MV-4-11 (cell line): ENCODE measurements at regions not wholly inside any gene's neighbourhood (a gene's known extent, or its start where the extent isn't known, plus 50 kb on each side); places are given as distances from the start of the nearest gene placed in this dataset.
"Not testable (repeated sequence)": the region's sequence is repeated elsewhere in the genome, so short reads cannot be mapped to it uniquely, and the experiment has no call there.

Experiments
- DNase-seq: peaks from one replicate; lab custom pipeline; 2025; lab: John Stamatoyannopoulos, UW

- peak; percentile 41 for DNase-seq
Observed at GRCh38 chr5:126234563-126235195, 188.5 kb upstream of the GRAMD2B start.

- no peak for DNase-seq
Observed at GRCh38 chr5:126235628-126236027, 187.6 kb upstream of the GRAMD2B start.

DNA sequence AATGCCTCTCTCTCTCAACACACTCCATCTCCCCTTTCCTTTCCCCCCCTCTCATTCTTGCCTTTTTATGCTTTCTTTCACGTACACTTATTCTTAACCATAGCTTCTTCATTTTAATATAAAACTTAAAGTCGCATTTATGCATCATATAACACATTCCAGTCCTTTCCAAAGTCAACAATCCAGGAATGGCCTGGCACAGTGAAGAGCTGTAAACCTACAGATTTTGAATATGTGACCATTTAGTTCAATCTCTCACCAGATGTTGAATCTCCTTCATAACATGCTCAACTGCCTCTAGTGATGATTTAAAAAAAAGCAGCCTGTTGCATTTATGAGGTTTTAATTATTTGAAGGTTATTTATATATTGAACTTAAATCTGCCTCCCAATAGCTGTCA lies 186.2 kb upstream of the GRAMD2B start:
- no peak for DNase-seq

DNA sequence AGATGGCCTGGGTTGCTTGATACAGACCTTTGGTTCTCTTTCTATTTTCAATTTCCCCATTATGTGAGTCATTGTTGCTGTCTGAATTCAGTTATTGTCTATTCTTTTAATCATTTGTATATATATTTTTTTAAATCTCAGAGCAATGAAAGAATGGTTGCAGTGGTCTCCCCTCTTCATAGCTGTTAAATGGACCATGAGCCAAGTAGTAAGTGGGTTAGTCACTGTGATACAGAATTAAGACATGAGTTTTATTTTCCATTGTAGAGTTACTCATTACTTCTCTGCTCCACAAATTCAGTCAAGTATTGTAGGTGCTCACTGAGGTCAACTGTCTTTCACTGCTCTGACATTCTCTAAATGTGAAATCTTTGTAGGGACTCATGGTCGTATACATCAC lies 174.6 kb upstream of the GRAMD2B start:
- DNase-seq = no peak

DNA sequence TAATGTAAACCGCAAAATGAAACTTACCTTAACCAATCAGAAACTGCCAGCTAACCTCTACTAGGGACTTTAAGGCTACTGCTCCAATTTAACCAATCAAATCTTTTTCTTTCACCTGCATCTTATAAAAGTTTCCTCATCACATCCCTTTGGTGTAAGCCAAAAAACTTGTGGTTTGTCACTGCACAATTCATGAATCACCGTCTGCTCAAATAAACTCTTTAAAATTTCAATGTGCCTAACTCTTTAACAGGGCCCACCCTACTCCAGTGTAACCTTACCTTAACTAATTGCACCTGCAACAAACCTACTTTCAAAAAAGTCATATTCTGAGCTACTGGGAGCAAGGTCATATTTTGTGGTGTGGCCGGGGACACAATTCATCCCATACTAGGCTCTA lies 172.2 kb upstream of the GRAMD2B start:
- no peak for DNase-seq

DNA sequence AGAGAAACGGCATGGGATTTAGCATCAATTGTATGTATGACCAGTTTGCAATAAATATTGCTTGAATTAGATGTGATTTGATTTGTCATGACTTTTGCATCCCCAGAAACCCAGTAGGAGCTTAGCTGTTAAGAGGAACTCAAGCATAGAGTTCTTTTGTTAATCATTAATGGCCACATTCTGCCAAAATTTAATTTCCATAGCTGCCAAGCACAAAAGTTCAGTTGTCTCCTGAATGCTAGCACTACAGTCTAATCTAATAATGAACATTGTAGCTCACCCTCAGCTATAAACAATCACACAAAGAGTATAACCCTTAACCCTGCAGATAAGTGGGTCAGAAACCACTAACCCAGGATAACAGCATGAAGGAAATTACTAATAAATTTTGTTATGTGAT lies 169.8 kb upstream of the GRAMD2B start:
- DNase-seq = no peak

DNA sequence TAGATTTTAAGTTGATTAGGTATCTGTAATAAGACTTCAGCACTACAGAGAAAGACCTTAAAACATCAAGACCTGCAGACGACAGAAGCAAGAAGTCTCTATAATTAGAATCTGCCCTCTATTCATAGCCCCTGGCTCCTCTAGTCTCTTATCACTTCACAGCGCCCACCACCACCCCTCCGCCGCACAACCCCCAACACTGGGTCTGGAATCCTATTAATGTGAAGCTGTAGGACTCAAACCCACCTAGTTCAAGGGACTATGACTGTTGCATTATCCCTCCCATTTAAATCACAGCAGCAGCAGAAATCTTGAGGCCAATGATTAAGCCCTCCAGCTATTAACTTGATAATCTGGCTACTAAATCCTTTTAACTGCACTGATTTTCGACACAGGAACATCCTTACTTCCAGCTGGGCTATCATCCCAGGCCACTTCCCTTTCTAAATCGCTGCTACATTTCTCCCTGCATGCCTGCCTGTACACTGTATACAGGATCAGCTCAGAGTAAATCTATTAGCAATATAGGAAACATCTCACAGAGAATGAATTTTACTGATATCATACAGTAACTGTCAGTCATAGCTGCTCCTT lies 159.5 kb upstream of the GRAMD2B start:
- DNase-seq = no peak

DNA sequence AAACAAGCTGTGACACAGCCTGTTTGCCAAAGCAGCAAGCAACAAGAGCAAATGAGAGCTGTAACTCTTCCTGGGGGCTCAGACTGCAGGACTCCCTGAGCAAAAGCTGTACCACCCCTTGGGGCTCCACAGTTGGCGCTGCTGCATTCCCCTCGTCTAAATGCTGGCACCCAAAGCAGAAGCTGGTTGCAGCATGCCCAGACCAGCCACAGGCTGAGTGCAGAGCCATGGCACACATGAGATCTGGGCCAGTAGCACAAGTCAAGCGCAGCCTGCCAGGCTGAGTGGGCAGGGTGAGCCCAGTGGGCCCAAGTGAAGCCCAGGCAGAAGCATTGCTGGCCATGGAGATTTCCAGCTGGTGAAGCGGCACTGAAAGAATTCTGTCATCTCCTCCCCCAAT lies 157.3 kb upstream of the GRAMD2B start:
- no peak for DNase-seq

DNA sequence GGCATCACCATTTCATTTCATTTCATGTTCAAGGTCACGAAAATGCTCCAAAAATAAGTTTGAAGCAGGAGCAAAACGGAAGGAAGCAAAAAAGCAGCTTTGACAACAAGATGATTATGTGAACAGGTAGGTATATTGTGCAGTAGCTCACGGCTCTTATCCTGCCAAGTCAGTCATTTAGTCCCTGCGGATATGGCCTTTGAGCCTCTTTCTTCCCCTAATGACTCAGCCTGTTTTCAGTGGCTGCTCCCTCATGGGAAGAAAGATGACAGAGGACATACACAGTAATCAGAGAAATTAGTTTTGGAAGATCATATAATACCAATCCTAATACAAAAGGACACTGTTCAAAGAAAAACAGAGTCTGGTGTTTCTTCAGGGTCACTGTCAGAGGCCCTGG lies 155.8 kb upstream of the GRAMD2B start:
- no peak for DNase-seq

GRCh38 chr5:126268697-126269315 lies 154.4 kb upstream of the GRAMD2B start:
- no peak for DNase-seq

DNA sequence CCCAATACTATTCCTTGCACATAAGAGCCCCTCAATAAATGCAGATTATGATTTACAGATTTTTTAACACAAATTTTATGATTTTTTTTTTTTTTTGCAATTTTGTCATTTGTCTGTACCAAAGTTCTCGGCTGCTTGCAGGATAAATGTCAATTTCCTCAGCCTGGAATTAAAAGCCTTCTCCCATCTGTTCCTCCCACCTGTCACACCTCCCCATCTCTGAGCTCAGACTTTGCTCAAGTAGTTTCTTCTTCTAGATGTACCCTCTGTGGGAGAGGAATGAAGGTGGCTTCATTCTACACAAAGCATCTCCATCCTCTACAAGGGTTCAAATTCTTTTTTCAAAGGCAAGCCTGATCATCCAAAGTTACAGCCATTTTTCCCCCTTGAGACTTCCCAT lies 153.7 kb upstream of the GRAMD2B start:
- no peak for DNase-seq

- no peak for DNase-seq
Observed at GRCh38 chr5:126271141-126271540, 152.1 kb upstream of the GRAMD2B start.

DNA sequence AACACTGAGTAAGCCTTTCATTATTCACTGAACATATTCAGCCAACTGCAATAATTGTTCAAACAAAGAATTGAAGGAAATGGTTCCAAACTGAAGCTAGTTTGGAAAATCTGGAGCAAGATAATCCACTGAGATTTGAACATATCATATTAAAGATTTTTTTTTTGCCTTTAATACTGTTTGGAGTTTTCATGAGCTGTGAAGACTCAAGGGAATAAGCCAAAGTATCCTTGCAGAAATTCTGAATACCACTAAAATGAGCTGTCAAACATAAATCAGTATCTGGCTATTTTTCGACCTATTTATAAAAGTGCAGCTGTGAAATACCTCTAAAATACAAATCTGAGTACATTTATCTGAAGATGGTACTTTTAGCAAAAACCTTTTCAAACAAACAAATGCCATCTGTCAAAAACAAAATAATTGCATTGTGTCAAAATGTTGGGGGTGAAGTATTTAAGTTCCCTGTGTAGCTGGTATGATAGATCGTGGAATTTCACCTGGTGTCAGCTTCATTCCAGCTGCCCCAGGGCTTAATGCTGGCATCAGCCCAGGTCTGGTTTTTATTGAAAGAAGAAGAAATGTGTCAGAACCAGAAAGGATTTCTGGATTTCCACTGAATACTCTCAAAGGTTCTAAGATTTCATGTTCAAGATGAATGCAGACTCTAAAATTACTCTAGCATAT lies 149.0 kb upstream of the GRAMD2B start:
- DNase-seq = no peak

DNA sequence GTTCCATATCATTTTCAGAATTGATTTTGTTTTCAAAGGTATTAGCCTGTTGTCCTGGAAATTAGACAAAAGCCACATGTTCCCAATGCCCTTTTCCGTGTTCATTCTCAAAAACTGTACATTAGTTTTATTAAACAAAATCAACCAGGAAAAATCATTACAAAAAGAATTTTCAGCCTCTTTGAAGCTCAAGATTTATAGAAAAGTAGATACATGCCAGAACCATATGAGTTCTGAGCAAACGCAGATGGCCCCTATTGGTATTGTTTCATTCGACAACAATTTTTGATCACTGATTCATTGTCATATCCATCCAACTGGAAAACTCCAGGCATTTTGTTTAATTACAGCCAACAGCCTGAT lies 148.5 kb upstream of the GRAMD2B start:
- DNase-seq = no peak

GRCh38 chr5:126277762-126278161 lies 145.4 kb upstream of the GRAMD2B start:
- no peak for DNase-seq

- no peak for DNase-seq
Observed at GRCh38 chr5:126280343-126280742, 142.9 kb upstream of the GRAMD2B start.

DNA sequence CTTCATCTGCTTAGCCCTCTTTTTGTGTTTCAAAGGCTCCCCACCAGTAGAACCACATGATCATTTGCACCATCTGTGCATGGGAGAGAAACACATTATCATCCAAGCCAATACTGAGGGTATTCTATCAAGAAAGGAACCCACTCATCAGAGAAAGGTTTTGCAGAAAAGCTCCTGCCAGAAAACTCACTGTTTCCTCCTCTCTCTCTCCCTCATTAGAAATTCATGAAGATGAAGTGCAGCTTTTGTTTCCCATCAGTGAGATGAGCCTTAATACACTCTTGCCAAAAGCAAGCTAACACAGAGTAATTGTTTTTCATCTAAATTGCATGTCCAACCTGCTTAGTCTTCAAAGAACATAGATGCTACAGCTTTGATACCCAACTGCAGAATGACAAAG lies 142.4 kb upstream of the GRAMD2B start:
- DNase-seq = no peak

DNA sequence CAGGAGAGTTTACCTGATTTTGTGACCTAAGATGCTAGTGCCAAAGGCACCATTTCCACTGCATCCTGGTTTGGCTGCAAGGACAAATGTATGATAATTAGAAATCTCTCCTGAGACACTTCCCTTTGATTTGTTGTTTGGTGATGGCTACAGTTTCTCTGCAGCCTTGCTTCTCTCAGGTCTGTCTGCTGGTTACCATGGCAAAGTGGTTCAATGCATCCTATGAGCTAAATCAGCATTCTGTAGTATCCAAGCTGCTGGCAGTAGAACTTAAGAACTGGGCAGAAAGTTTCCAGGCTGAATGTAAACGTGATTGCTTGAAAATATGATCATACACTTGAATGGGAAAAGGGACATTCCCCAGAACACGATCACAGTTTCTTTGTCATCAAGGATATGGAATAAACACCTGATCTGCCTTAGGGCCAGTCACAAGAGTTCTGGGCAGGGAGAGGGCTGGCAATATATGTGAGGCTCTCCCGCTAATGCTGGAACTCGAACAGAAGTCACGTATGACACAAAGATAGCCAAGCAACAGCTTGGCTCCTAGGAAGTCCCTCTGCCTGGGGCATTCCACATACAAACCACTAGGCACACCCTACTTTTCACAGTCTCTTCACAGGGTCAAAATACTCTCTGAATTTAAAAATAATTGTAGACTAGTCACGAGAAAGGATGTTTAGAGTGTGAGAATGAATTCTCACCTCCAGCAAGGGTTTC lies 138.1 kb upstream of the GRAMD2B start:
- DNase-seq = no peak

DNA sequence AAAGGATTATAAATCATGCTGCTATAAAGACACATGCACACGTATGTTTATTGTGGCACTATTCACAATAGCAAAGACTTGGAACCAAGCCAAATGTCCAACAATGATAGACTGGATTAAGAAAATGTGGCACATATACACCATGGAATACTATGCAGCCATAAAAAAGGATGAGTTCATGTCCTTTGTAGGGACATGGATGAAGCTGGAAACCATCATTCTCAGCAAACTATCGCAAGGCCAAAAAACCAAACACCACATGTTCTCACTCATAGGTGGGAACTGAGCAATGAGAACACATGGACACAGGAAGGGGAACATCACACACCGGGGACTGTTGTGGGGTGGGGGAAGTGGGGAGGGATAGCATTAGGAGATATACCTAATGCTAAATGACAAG lies 127.1 kb upstream of the GRAMD2B start:
- not testable (repeated sequence) for DNase-seq

- no peak for DNase-seq
Observed at GRCh38 chr5:126300293-126300692, 122.9 kb upstream of the GRAMD2B start.

DNA sequence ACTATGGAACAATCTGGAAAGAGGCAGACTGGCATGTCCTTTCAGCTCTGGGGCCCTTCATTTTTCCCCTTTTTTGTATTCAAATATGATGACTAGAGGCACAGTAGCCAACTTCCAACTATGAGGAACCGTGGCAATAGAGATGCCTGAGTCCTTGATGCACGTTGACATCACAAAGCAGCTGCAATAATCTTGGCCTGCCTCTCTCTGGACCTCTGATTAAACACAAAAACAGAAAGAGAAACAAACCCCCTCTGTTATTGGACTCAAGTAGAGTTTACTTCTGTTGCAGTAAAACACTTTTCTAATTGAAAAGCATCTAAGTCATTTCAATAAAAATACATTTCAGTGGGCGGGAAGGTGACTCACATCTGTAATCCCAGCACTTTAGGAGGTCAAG lies 122.2 kb upstream of the GRAMD2B start:
- no peak for DNase-seq

DNA sequence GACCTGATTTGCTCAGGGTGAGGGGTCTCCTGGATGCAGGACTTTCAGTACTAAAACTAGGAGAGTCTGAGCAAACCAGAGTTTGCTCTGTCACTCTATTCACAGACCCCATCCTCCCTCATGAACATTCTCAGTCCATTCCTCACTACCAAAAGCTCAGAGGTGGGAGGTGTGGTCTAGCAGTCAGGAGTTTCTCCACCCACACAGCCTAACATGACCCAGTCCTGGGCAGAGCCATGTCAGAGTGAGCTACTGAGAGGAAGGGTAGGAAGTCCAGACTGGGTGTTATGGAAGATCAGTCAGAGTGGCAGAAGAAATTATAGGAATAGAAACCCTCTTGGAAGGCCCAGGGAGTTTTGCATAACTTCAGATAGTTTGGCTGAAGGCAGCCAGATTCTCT lies 113.3 kb upstream of the GRAMD2B start:
- DNase-seq = no peak

GRCh38 chr5:126311766-126312165 lies 111.4 kb upstream of the GRAMD2B start:
- DNase-seq = no peak
